ENCODE measurements at regions not wholly inside any gene's neighbourhood (a gene's known extent, or its start where the extent isn't known, plus 50 kb on each side); places are given as distances from the start of the nearest gene placed in this dataset.

DNA sequence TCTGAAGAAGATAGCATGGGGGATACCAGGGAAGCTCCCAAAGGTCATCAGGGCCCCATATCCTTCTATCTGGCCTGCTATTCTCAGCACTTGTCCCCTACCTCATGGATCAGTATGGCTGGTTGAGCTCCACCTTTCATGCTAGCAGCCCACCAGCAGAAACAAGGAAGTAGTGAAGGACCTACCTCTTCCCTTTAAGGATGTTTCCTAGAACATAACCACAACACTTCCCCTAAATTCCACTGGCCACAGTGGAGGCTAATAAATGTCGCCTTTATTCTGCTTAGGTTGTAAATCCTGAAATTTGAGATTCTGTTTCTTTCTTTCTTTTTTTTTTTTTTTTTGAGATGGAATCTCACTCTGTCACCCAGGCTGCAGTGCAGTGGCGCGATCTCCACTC is 128.6 kb upstream of the PARP11 start:
- Histone ChIP-seq H3K27me3 (peaks cover 0 to 20% (median 0%) of the 10 kb centered on the region in 4 donors), H3K36me3 (no peaks in the 10 kb centered on the region), H3K9me3 (no peaks in the 10 kb centered on the region), H3K27ac (no peak overlapping the region), H3K4me3 (no peak overlapping the region), H3K4me1 (peaks cover 0 to 4% (median 0%) of the 10 kb centered on the region in 3 donors)
- TF ChIP-seq POLR2A (IDR thresholded peaks at IDR 0.05) = no peak
- TF ChIP-seq, protein P1, sequence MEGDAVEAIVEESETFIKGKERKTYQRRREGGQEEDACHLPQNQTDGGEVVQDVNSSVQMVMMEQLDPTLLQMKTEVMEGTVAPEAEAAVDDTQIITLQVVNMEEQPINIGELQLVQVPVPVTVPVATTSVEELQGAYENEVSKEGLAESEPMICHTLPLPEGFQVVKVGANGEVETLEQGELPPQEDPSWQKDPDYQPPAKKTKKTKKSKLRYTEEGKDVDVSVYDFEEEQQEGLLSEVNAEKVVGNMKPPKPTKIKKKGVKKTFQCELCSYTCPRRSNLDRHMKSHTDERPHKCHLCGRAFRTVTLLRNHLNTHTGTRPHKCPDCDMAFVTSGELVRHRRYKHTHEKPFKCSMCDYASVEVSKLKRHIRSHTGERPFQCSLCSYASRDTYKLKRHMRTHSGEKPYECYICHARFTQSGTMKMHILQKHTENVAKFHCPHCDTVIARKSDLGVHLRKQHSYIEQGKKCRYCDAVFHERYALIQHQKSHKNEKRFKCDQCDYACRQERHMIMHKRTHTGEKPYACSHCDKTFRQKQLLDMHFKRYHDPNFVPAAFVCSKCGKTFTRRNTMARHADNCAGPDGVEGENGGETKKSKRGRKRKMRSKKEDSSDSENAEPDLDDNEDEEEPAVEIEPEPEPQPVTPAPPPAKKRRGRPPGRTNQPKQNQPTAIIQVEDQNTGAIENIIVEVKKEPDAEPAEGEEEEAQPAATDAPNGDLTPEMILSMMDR (IDR thresholded peaks at IDR 0.05) = no peak
- intact Hi-C loops (cut with DNase I) = no loop called here
- 86 to 88% methylated on average over 3 of the region's 3 CpGs for WGBS, 2 donors
- DNase-seq = no peak

DNA sequence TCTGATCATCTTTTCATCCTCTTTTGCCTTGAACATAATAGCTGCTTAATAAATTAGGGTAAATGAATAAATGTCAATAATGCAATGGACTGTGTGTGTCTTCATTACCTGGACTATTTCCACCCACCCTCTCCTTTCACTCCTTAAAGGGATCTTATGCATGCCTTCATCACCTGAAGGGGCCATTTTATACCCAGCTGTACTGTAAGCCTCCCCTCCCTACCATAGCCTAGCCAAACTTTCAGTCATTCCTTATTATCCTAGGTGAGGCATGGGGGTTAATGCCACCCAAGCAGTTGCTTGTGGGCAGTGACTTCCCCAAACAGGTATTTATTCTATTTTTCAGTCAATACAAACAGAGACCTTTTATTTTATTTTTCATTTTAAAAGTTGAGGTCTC is 127.8 kb upstream of the PARP11 start:
- intact Hi-C loops (cut with DNase I) = no loop called here
- Histone ChIP-seq H3K4me3 (no peak overlapping the region), H3K9me3 (no peaks in the 10 kb centered on the region), H3K27me3 (peaks cover 0 to 20% (median 0%) of the 10 kb centered on the region in 4 donors), H3K4me1 (peaks cover 0 to 7% (median 5%) of the 10 kb centered on the region in 3 donors), H3K36me3 (no peaks in the 10 kb centered on the region), H3K27ac (no peak overlapping the region)
- TF ChIP-seq, protein P1 (IDR thresholded peaks at IDR 0.05) = no peak
- TF ChIP-seq POLR2A (IDR thresholded peaks at IDR 0.05) = no peak
- no peak for DNase-seq

DNA sequence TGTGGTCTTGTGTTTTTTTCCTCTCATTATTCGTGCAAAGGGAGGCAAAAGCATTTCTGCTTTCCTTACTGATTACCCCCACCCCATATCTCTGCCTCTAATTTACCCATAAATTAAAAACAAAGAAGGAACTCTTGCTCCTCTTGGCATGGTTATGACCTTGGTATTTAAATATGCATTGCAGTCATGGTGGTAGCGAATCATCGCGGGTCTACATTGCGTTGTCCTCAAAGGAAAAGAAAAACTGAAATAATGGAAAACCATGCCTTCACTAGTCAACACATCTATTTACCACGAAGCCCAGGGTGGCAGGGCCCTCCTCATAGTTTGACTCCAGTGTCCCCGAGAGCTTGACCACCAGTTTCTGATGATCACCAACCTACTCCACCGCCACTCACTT is 126.7 kb upstream of the PARP11 start:
- intact Hi-C loops (cut with DNase I) = loop anchor here (5.0 kb wide), 1 partner anchor 277 kb away; no protein-coding TSS in a partner anchor
- TF ChIP-seq, protein P1 (IDR thresholded peaks at IDR 0.05) = no peak
- TF ChIP-seq POLR2A (IDR thresholded peaks at IDR 0.05) = no peak

DNA sequence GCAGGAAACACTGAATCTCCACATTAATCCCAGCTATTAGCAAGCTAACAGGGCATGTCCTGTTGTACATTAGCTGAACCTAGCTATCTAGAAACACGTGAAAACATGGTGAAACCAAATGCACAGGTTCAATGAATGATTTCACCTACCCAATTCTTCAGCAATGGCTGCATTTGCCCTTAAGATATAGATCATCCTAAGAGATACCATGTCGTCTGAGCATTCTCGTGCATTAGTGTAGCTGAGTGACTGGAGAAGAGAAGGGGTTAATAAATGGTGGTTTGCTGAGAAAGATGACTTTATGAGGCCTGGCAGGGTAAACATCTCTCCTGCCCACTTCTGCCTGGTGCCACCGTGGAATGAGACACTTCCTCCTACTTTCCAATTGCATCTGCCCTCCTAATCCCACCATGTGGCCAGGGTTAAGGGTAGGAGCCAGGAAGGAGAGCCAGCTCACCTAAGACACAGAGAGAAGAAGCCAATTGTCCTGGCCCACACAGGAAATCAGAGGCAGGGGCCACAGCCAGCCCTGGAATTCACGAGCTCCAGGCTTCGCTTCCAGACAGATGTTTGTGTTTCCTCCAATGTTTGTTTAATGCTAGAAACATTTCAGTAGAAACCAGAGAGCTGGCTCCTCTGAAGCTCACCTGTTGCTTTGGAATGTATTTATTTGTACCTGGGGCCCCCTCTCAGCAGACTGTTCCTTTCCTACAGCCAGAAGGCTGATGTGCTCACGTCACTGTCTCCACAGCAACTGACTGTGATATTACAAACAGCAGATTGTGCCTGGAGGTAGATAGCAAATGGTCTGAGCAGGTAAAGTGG is 126.0 kb upstream of the PARP11 start:
- Histone ChIP-seq H3K27me3 (peaks cover 0 to 20% (median 0%) of the 10 kb centered on the region in 4 donors), H3K4me1 (peaks cover 0 to 8% (median 5%) of the 10 kb centered on the region in 3 donors), H3K36me3 (no peaks in the 10 kb centered on the region), H3K4me3 (no peak overlapping the region), H3K27ac (no peak overlapping the region), H3K9me3 (no peaks in the 10 kb centered on the region)
- TF ChIP-seq, protein P1 (IDR thresholded peaks at IDR 0.05) = no peak
- no peak for TF ChIP-seq POLR2A (IDR thresholded peaks at IDR 0.05)
- 48 to 58% methylated on average over 6 to 7 of the region's 7 CpGs for whole genome bisulfite sequencing, 2 donors
- no peak for DNase-seq
- intact Hi-C loops (cut with DNase I) = loop anchor here (5.0 kb wide), 1 partner anchor 278 kb away; no protein-coding TSS in a partner anchor

More for the DNA sequence above, 126.7 kb upstream of the PARP11 start:
- peaks cover 0 to 8% (median 5%) of the 10 kb centered on the region in 3 donors for H3K4me1 ChIP-seq
- H3K9me3 ChIP-seq = no peaks in the 10 kb centered on the region
- H3K36me3 ChIP-seq = no peaks in the 10 kb centered on the region
- no peak overlapping the region for H3K4me3 ChIP-seq
- DNase-seq = no peak
- no peak overlapping the region for H3K27ac ChIP-seq
- peaks cover 0 to 20% (median 0%) of the 10 kb centered on the region in 4 donors for H3K27me3 ChIP-seq
- 81 to 83% methylated on average over 8 of the region's 8 CpGs for WGBS, 2 donors

DNA sequence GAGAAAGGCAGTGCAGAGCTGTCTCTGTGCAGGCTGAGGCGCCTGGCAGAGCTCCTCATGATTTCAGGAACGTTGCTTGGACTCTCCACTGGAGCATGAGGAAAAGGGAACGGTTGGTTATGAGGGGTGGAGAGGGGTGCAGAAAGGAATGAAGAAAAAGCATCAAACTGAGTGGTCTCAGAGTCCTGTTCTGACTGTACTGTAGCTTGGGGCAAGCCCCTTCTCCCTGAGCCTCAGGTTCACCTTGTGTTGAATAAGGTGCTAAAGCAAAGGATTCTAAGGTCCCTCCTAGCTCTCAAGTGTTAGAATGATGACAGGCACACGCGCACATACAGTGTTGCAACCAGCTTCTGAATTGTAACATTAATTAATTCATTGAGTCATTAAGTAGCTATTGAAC is 125.2 kb upstream of the PARP11 start:
- peaks cover 0 to 24% (median 0%) of the 10 kb centered on the region in 4 donors for H3K27me3 ChIP-seq
- peaks cover 0 to 8% (median 5%) of the 10 kb centered on the region in 3 donors for H3K4me1 ChIP-seq
- no peaks in the 10 kb centered on the region for H3K36me3 ChIP-seq
- no peaks in the 10 kb centered on the region for H3K9me3 ChIP-seq
- no peak for TF ChIP-seq POLR2A (IDR thresholded peaks at IDR 0.05)
- TF ChIP-seq, protein P1 (IDR thresholded peaks at IDR 0.05) = no peak
- intact Hi-C loops (cut with DNase I) = loop anchor here (5.0 kb wide), 1 partner anchor 279 kb away; no protein-coding TSS in a partner anchor
- DNase-seq = no peak
- H3K4me3 ChIP-seq = no peak overlapping the region
- no peak overlapping the region for H3K27ac ChIP-seq
- 59 to 91% methylated on average over 5 of the region's 5 CpGs for WGBS, 2 donors
